ENCODE measurements at regions not wholly inside any gene's neighbourhood (a gene's known extent, or its start where the extent isn't known, plus 50 kb on each side); places are given as distances from the start of the nearest gene placed in this dataset.

DNA sequence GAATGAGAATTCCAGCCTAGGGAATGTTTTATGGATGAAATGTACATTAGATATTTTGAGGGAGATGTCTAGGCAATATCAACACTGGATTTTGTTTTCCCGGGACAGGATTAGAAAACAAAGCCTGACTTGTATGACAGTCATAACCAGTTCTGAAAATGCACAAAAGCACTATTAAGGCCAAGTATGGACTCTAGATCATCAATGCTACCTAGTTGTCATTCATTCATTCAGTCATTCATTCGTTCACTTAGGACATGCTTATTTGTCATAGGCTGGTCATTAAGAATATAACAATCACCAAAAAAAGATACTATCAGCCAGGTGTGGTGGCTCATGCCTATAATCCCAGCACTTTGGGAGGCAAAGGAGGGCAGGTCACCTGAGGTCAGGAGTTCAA, 511.2 kb downstream of the CMPK2 start:
- no peak for DNase-seq (ENCODE audit: low read depth)

- DNase-seq (ENCODE audit: low read depth): no peak
Observed at GRCh38 chr2:6355886-6356761, 509.6 kb downstream of the CMPK2 start.

DNA sequence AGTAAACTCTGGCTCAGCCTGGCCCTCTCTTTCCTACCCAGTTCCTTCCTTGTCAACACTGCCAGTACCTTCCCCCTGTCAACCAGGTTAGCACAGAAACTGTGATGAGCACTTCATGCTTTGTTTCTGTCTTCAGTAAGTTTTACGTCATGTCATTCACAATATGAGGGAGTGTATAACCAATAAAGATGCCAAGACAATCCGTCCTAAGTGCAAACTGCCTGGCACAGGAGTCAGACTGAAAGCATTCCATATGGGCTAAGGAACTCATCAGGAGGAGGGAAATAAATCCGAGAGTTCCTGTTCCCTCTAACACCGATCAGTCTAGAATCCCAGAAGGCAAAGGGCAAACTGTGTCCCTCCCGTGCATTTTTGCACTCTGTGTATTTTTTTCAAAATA, 507.2 kb downstream of the CMPK2 start:
- no peak for DNase-seq (ENCODE audit: low read depth)

GRCh38 chr2:6358985-6359384, 506.7 kb downstream of the CMPK2 start:
- no peak for DNase-seq (ENCODE audit: low read depth)

DNA sequence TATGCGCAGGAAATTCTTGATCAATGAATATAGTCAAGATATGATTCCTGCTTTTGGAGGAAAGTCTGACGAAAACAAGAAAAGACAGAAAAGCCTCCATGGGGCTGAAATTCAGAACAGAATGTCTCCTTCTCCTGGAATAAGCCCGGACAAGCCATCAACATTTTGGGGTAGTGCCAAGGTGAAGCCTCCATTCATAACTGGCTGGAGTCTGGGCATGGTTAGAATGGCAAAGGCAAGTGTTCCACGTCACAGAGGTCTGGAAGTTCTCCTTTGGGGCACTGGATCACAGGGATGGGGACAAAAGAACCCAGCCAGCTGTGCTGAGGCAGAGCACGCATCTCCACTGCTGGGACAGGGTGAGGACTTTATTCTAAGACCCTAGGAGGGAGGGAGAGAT, 505.7 kb downstream of the CMPK2 start:
- DNase-seq (ENCODE audit: low read depth): no peak

DNA sequence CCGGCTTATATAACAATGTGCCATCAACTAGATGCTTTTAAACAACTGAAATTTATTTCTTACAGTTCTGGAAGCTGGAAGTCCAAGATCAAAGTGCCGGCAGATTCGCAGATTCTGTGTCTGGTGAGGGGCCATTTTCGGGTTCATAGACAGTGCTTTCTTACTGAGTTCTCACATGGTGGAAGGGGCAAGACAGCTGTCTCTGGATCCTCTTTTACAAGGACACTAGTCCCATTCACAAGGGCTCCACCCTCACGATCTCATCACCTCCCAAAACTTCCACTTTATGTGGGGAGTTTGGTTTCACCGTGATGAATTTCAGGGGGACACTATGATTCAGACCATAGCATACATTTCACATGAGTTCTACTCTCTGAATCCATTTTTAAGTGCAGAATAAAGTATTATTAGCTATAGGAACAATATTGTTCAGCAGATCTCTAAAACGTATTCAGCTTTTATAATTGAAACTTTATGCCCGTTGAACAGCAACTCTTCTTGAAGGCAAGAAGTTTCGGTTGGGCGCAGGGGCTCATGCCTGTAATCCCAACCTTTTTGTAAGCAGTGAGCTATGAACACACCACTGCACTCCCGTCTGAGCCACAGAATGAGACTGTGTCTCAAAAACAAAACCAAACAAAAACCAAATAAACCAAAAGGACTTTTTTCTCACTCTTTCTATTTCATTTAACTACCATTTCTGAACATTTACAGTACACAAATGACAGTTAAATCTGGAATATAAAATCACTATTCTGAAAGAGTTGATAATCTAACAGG, 502.8 kb downstream of the CMPK2 start:
- no peak for DNase-seq (ENCODE audit: low read depth)

DNA sequence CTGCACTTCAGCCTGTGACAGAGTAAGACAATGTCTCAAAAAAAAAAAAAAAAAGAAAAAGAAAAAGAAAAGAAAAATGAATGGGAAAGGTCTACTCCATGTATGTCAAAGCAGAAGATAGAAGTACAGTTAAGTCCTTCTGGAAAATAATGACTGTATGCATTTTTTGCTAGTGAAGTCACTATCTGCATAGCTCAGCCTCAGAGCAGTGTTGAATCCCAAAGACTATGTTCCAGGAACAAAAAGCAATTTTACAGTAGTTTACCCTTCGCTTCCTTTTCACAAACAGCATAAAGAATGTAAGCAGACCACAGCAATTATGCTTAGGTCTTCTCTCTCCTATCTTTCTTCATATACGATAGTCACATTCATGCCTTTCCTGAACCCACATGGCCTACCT, 497.4 kb downstream of the CMPK2 start:
- no peak for DNase-seq (ENCODE audit: low read depth)

- DNase-seq (ENCODE audit: low read depth): no peak
Observed at GRCh38 chr2:6369266-6369665, 496.4 kb downstream of the CMPK2 start.

GRCh38 chr2:6370753-6371551, 494.8 kb downstream of the CMPK2 start:
- no peak for DNase-seq (ENCODE audit: low read depth)

GRCh38 chr2:6372317-6372901, 493.3 kb downstream of the CMPK2 start:
- DNase-seq (ENCODE audit: low read depth): no peak

GRCh38 chr2:6381326-6381725, 484.4 kb downstream of the CMPK2 start:
- DNase-seq (ENCODE audit: low read depth): no peak

DNA sequence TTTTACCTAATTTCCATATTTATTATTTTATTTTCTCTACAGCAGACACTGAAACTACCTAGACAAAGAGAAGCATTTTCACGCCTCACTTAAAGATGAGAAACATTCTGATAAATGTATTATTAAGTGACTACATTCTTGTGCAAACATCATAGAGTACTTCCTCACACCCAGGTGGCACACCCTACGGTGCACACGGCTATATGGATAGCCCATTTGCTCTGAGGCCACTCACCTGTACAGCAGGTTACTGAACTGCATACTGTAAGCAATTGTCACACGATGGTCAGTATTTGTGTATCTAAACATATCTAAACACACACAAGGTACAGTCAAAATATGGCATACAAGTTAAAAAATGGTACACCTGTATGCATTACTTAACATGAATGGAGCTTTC, 481.4 kb downstream of the CMPK2 start:
- no peak for DNase-seq (ENCODE audit: low read depth)

GRCh38 chr2:6392354-6392753, 473.4 kb downstream of the CMPK2 start:
- DNase-seq (ENCODE audit: low read depth): no peak

GRCh38 chr2:6392966-6393365, 472.7 kb downstream of the CMPK2 start:
- DNase-seq (ENCODE audit: low read depth): no peak

- DNase-seq (ENCODE audit: low read depth): no peak
Observed at GRCh38 chr2:6393819-6394218, 471.9 kb downstream of the CMPK2 start.

DNA sequence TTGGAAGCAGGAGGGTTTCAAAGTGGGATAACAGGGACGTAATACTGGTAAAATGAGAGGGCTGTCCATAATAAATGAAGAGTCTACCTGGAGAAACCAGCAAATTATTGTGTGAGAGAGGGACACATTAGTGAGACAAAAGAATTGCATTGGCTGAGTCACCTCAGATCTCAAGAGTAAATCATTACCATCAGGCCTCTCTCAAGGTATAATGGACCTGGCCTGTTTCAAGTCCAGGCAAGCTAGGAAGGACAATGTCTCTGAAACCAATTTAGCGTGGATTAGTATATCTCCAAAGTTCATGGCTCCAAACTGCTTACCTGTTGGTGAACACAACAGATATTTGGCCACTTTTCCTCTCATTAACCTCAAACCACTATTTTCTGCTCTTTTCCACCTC, 471.4 kb downstream of the CMPK2 start:
- no peak for DNase-seq (ENCODE audit: low read depth)

GRCh38 chr2:6398421-6398820, 467.3 kb downstream of the CMPK2 start:
- no peak for DNase-seq (ENCODE audit: low read depth)

DNA sequence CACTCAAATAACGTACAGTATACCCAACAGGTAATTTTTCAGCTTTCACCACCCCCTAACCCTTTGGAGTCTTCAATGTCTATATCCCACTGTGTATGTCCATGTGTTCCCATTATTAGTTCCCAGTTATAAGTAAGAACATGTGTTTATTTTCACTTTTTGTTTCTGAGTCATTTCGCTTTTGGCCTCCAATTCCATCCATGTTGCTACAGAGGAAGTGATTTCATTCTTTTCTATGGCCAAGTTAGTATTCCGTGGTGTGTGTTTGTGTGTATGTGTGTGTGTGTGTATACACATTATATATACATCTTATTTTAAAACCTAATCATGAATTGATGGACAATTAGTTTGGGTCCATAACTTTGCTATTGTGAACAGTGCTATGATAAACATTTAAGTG, 464.4 kb downstream of the CMPK2 start:
- DNase-seq (ENCODE audit: low read depth): no peak

DNA sequence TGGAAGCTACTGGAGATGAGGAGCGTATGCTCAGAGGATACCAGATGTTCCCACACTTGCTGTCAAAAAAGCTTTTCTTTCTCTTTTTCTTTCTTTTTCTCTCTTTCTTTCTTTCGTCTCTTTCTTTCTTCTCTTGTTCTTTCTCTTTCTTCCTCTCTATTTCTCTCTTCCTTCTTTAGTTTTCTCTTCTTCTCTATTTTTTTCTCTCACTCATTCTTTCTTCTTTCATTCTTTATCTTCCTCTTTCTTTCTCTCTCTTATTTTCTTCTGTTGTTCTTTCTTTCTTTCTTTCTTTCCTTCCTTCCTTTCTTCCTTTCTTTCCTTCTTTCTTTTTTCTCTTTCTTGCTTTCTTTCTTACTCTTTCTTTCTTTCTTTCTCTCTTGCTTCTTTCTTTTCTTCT, 457.6 kb downstream of the CMPK2 start:
- DNase-seq (ENCODE audit: low read depth): no peak

DNA sequence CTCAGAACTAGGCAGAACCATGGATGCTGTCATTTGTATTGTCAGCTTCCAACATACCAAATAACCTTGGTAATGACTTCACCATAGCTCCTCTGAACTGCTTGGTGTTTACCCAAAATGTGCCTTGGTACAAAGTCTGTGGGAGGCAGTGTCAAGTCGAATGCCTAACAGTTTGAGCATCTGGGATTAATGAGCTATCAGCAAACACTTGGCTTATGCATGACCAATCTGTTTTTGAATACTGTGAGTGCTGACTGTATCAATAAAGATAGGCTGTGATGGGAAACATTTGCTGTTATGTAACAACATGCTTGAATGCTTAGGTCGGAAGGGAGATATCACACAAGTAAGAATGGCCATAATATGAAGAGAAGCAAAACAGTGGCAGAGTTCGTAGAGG, 455.4 kb downstream of the CMPK2 start:
- no peak for DNase-seq (ENCODE audit: low read depth)

GRCh38 chr2:6412533-6413091, 453.1 kb downstream of the CMPK2 start:
- DNase-seq (ENCODE audit: low read depth): no peak

- no peak for DNase-seq (ENCODE audit: low read depth)
Observed at GRCh38 chr2:6417050-6417449, 448.7 kb downstream of the CMPK2 start.
